Adrenal gland (tissue), 9 donors: ENCODE measurements at regions not wholly inside any gene's neighbourhood (a gene's known extent, or its start where the extent isn't known, plus 50 kb on each side); places are given as distances from the start of the nearest gene placed in this dataset.

Experiments
- DNase-seq, 7 donors: peaks; one replicate each; pipeline ENCODE4 v3.0.0-alpha.2; 2019 to 2020
- H3K27ac ChIP-seq, 5 donors: fragments of 200-600 bp; sonication (generic) in 4 of 5; 1 replicate in 3 of 5; 2 replicates in 2 of 5; pipeline versions ENCODE4 v1.5.1 to v1.8.0; 2016 to 2020; ENCODE audit warnings: mild to moderate bottlenecking in 1 of 5
- H3K27me3 ChIP-seq: fragments of 200-600 bp; 2 replicates; pipeline ENCODE4 v1.8.0; 2021
- H3K36me3 ChIP-seq, 2 donors: fragments of 200-600 bp; replicated peaks in 1 of 2; 1 replicate in 1 of 2; 2 replicates in 1 of 2; pipeline versions ENCODE4 v1.5.1 to v1.8.0; 2018 to 2022
- H3K4me1 ChIP-seq, 2 donors: fragments of 200-600 bp; replicated peaks in 1 of 2; 1 replicate in 1 of 2; 2 replicates in 1 of 2; pipeline versions ENCODE4 v1.5.1 to v1.8.0; 2018 to 2021
- H3K4me3 ChIP-seq, 4 donors: fragments of 200-600 bp; sonication (generic) in 3 of 4; one replicate each; pipeline ENCODE4 v1.5.1; 2016 to 2018
- H3K9me3 ChIP-seq, 3 donors: fragments of 200-600 bp; sonication (generic) in 1 of 3; replicated peaks in 1 of 3; 1 replicate in 2 of 3; 2 replicates in 1 of 3; pipeline versions ENCODE4 v1.5.1 to v1.8.0; 2016 to 2021
- POLR2A ChIP-seq, 2 donors: fragments of 450-650 bp; IDR thresholded peaks; one replicate each; pipeline ENCODE4 v1.6.1; 2017; ENCODE audit warnings: antibody characterized with exemption in 2 of 2, mild to moderate bottlenecking in 2 of 2, moderate library complexity in 1 of 2
- WGBS, 4 donors: extraction: QIAGEN DNeasy Blood & Tissue Kit in 2 of 4; methylation state at CpG; one replicate each; pipeline versions ENCODE4 v1.1.5 to v1.1.7; 2013 to 2017; 5-methylcytosine and 5-hydroxymethylcytosine counted together
- intact Hi-C, 2 donors: fragments of 100-400 bp; cut with DNase I; formaldehyde crosslinking; loops; one replicate each; pipeline versions ENCODE4 v1.14.1 to v1.15.0; 2022 to 2023
- TF ChIP-seq, protein P1 (sequence below), 6 experiments: fragments of 450-650 bp in 4 of 6; fragments of 200-600 bp in 2 of 6; sonication (generic) in 1 of 6; IDR thresholded peaks; 1 replicate in 5 of 6; 2 replicates in 1 of 6; pipeline versions ENCODE4 v1.5.1 to v1.8.0; 2016 to 2021; ENCODE audit warnings: antibody characterized with exemption in 6 of 6, mild to moderate bottlenecking in 2 of 6, moderate library complexity in 1 of 6
- donor health status: healthy with polysubstance abuse.
- donor health status: Bipolar disorder and iron deficiency.
- donor health status: DM: yes; HTN: yes; CAD: no.
- donor health status: DM: no; HTN: no; CAD: no.
- donor health status: DM: no; HTN: no; CAD: no.

DNA sequence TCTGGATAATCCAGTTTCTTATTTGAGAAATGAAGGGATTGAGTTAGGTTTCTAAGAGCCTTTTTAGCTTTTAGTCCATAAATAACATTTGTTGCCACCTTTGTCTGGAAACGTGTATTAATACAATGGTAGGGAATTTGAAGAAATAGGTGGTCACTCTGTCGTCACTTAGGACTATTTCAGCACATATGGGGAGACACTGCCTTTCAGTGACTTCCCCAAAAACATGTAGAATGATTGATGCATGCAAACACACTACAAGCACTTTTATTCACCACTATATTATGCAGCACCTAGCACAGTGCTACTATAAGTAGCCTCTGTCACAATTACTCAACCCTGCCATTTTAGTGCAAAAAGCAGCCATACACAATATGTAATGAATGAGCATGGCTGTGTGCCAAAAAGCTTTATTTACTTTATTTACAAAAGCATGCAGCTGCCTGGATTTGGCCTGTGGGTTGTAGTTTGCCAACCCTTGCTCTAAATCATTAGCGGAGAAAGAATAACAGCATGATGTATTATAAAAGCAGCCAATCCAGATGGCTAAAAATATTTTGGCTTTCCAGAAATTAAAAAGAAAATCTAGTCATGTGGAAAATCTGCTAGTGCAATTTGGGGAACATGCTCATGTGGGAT, 154.2 kb upstream of the HMHB1 start:
- no peak for DNase-seq
- no peaks in the 10 kb centered on the region for H3K4me1 ChIP-seq
- no peak overlapping the region for H3K4me3 ChIP-seq
- H3K36me3 ChIP-seq: no peaks in the 10 kb centered on the region
- TF ChIP-seq, protein P1, sequence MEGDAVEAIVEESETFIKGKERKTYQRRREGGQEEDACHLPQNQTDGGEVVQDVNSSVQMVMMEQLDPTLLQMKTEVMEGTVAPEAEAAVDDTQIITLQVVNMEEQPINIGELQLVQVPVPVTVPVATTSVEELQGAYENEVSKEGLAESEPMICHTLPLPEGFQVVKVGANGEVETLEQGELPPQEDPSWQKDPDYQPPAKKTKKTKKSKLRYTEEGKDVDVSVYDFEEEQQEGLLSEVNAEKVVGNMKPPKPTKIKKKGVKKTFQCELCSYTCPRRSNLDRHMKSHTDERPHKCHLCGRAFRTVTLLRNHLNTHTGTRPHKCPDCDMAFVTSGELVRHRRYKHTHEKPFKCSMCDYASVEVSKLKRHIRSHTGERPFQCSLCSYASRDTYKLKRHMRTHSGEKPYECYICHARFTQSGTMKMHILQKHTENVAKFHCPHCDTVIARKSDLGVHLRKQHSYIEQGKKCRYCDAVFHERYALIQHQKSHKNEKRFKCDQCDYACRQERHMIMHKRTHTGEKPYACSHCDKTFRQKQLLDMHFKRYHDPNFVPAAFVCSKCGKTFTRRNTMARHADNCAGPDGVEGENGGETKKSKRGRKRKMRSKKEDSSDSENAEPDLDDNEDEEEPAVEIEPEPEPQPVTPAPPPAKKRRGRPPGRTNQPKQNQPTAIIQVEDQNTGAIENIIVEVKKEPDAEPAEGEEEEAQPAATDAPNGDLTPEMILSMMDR (IDR thresholded peaks at IDR 0.05): no peak
- TF ChIP-seq POLR2A (IDR thresholded peaks at IDR 0.05): no peak
- no peaks in the 10 kb centered on the region for H3K27me3 ChIP-seq
- no peak overlapping the region for H3K27ac ChIP-seq
- H3K9me3 ChIP-seq: no peaks in the 10 kb centered on the region
- intact Hi-C loops: no loop called here
- WGBS, 4 donors: 53 to 71% (median 65%) methylated on average over 3 of the region's 3 CpGs

- no peaks in the 10 kb centered on the region for H3K9me3 ChIP-seq
- H3K4me3 ChIP-seq: no peak overlapping the region
- H3K4me1 ChIP-seq: no peaks in the 10 kb centered on the region
- WGBS, 4 donors: 90 to 95% (median 91%) methylated on average over 4 of the region's 4 CpGs
- no peak for DNase-seq
- no peaks in the 10 kb centered on the region for H3K36me3 ChIP-seq
- intact Hi-C loops: no loop called here
- TF ChIP-seq, protein P1 (IDR thresholded peaks at IDR 0.05): no peak
- TF ChIP-seq POLR2A (IDR thresholded peaks at IDR 0.05): no peak
- H3K27ac ChIP-seq: no peak overlapping the region
- H3K27me3 ChIP-seq: no peaks in the 10 kb centered on the region
These were observed 158.1 kb upstream of the HMHB1 start for GRCh38 chr5:143653766-143654282.

DNA sequence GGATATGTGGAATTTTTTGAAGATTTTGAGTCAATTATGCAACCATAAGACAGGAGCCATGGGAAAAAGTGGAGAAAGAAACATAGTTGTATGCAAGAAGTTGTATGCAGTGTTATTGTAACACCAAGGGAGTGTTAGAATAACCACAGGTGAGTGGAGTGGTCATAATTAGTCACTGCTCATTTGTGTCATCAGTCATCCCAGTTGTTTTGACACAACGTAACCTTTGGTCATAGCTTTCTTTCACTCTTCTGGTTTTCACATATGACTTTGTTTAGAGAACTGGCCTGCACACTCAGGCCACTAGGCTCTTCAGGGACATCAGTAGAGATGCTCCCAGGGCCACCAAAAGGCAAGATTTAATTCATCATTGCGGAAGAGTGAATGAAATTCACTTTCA, 158.7 kb upstream of the HMHB1 start:
- TF ChIP-seq, protein P1 (IDR thresholded peaks at IDR 0.05): no peak
- no peak for TF ChIP-seq POLR2A (IDR thresholded peaks at IDR 0.05)
- DNase-seq: no peak
- intact Hi-C loops: no loop called here
- no peak overlapping the region for H3K27ac ChIP-seq
- no peaks in the 10 kb centered on the region for H3K4me1 ChIP-seq
- no peaks in the 10 kb centered on the region for H3K9me3 ChIP-seq
- WGBS, 4 donors: 92 to 98% (median 97%) methylated on average over 2 of the region's 2 CpGs
- H3K36me3 ChIP-seq: no peaks in the 10 kb centered on the region
- H3K4me3 ChIP-seq: no peak overlapping the region
- no peaks in the 10 kb centered on the region for H3K27me3 ChIP-seq

GRCh38 chr5:143652108-143652700, 159.8 kb upstream of the HMHB1 start:
- Histone ChIP-seq H3K4me1 (no peaks in the 10 kb centered on the region), H3K4me3 (no peak overlapping the region), H3K36me3 (no peaks in the 10 kb centered on the region), H3K27me3 (no peaks in the 10 kb centered on the region), H3K27ac (no peak overlapping the region), H3K9me3 (no peaks in the 10 kb centered on the region)
- WGBS, 4 donors: 79 to 89% (median 87%) methylated on average over 3 of the region's 3 CpGs
- intact Hi-C loops: no loop called here
- no peak for TF ChIP-seq POLR2A (IDR thresholded peaks at IDR 0.05)
- TF ChIP-seq, protein P1 (IDR thresholded peaks at IDR 0.05): no peak
- no peak for DNase-seq
